HG03060 (cell line): ENCODE measurements at regions not wholly inside any gene's neighbourhood (a gene's known extent, or its start where the extent isn't known, plus 50 kb on each side); places are given as distances from the start of the nearest gene placed in this dataset.
"Not testable (repeated sequence)": the region's sequence is repeated elsewhere in the genome, so short reads cannot be mapped to it uniquely, and the experiment has no call there.

Experiments used
- ATAC-seq: cut with Tn5 transposase; IDR thresholded peaks from one replicate; pipeline ENCODE4 v1.9.1; 2021; ENCODE audit warnings: low read depth, moderate number of reproducible peaks; ENCODE audit not compliant: unreplicated experiment

DNA sequence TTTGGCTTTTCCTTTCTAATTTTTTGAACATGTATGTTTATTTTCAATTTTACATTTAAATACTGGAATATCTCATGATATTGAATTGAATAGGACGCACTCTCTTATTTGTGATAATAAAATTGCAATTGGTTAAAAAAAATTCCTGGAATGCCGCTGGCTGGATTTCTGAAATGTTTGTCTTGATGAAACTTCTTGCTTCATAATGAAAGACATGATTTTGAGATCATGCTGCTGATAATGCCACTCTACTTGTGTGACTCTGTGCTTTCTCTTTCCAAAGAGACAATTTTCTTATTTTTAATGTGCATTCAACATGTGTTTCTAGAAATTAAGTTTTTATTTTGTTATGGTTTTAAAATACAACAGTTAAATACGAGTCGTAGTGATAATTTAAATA lies 465.7 kb upstream of the FAR2 start:
- ATAC-seq: no peak

DNA sequence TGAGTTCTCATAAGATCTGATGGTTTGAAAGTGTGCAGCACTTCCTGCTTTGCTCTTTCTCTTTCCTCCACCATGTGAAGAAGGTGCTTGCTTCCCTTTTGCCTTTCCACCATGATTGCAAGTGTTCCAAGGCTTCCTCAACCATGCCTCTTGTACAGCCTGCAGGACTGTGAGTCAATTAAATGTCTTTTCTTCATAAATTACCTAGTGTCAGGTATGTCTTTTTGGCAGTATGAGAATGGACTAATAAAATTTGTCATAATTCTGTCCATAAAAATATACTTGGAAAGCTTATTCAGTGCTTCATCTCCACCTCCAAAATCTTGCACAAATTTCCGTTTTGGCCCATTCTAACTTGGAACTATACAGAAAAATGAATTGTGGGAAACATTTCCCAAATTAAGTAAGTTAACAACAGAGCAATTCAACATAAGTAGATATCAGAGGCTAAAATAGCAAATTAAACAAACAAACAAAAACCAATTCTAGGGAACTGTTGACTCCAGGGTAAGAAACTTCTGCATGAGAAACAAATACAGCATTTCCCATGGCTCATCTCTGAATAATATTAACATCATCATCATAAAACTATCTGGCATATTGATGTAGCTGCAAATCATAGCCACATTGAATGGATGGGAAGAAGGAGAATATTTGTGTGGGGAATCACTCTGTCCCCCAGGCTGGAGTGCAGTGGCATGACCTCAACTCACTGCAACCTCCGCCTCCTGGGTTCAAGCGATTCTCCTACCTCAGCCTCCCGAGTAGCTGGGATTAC lies 459.5 kb upstream of the FAR2 start:
- no peak for ATAC-seq

DNA sequence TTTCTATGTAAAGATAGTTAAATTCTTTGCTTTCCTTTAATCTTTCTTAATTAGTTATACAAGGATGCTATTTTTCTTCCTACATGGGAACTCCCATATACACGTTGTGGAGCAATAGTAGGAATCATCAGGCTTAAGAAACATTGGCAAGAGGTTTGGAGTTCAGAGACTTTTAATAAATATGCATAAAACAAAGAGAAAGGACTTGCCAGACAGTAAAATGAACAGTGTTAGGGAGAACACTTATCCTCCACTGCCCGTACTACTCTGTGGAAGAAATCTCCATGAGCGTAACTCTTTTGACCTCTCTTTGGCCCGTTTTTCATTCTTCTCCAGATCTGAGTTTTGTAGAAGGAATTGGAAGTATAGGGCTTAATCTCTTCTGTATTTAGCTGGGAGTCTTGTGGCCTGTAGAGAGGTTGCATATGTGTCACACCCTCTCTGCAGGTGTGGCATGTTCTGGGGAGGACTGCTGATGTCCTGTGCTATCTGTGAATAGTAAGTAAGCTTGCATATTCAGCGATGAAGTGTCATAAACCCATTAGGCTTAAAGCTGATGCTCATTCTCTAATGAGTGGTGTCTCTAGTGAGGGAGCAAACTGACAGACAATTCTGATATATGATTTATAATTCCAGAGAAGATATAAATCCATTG lies 455.4 kb upstream of the FAR2 start:
- no peak for ATAC-seq

DNA sequence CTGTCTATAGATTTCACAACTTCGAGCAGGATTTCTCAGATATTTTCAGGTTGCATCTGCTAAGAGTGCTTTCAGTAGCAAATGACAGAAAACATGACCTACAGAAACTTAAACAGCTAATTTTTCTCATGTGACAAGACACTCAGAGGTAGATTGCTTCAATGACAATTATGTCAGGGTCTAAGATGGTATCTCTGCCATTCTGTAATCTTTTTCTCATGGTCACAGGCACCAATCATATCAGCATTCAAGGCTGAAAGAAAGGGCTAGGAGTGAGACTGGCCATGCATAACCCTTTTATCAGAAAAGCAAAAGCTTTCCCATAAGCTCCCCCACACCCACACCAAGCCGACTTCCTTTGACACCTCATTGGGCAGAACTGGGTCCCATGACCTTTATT lies 450.5 kb upstream of the FAR2 start:
- no peak for ATAC-seq

DNA sequence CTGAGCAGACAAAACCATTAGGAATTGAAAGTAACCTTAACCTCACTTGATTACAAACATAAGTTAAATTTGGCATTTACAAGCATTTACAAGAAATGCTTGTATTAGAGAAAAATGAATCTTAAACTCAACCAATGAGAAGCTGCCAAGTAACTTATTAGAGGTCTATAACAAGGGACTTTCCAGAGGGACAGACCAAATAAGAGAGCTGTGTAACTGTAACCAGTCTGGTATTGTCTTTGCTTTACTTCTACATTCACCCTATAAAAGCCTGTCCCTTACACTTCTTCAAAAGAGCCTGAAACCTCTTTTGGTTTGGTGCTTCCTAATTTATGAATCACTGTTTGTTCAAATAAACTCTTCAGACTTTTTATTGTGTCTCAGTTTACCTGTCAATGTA lies 450.0 kb upstream of the FAR2 start:
- ATAC-seq: no peak

DNA sequence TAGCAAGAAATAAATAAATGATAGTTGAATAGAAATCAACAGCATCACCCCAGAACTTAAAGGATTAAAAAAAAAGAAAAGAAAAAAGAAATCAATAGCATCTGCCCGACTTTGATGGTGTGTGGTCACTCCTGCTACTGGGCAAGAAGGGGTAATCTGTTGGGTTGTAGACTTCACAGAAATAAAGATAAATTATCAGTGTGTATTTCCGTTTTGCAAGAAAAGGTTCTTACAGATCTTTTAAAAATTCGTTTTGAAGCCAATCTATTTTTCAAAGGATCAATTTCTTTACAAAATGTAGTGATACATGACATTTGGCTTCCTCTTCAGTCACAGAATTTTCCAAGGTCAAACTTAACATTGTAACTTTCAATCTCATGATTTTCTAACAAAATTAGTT lies 448.9 kb upstream of the FAR2 start:
- no peak for ATAC-seq

DNA sequence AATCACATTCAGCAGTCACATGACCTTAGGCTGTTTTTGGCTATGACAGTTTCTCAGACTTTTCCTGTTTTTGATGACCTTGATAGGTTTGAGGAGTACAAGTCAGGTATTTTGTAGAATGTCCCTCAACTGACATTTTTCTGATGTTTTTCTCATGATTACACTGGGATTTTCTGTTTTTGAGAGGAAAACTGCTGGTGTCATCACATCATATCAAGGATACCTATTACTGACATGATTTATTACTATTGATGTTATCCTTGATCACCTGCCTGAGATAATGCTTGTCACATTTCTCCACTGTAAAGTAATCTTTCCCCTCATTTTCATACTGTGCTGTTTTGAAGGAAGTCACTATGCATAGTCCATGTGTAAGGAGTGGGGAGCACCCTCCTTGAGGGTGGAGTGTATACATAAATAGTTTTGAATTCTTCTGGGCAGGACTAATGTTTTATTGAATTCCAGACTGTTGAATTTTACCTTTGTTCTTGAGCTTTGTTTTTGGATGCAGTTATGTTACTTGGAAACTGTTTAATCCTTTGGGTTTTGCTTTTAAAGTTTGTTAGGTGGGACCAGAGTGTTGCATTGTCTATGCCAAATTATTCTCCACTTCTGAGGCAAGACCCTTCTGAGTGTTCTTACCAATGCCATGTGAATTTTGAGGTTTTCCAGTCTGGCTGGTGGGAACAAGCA lies 444.5 kb upstream of the FAR2 start:
- no peak for ATAC-seq

DNA sequence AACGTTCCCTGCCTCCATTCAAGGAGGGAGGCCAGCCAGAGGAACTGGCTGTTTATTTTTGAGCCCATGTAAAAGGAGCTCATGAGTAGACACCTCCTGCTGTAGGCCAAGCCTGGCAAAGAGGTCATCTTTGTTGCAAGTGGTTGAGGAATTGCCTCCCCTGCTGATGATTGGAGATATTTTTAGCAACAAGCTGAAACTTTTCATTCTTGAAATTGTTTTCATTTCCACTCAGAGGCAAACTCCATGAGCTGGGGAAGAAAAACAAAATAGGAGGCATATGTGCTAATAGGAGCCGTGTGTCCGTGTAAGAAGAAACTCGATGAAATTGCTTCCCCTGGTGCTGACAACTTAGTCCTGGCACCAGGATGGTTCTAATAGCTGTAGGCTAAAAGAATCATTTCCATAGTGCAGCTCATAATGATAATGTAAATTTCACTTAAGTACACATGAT lies 440.1 kb upstream of the FAR2 start:
- no peak for ATAC-seq

DNA sequence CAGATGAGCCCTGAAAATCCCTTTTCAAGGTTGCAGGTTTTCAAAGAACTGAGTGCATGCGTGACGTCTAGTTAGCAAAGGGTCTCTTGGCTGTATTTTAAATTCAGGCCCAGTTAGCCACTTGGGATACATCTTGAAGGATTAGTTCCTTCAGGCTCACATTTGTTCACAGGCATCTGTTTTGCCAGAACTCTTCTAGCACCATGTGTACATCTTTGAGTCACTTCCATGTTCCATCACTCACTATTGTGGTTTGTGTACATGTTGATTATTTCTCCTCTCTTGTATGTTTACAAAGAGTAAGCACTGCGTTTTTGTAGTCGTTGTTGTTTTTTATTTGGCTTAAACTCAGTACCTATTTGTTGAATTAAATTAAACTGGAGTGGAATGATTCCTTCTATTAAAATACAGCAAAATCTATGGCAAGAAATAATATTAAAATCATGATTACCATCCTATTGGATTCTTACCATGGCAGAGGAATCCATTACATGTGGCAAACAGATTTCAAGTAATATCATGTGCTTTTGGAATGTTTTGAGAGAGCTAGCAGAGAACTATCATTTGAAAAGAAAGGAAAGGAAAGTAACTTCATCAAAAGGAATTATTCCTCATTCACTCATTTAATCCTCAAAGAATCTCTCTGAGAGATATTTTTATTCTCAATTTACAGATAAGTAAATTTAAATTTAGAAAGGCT lies 438.9 kb upstream of the FAR2 start:
- no peak for ATAC-seq

DNA sequence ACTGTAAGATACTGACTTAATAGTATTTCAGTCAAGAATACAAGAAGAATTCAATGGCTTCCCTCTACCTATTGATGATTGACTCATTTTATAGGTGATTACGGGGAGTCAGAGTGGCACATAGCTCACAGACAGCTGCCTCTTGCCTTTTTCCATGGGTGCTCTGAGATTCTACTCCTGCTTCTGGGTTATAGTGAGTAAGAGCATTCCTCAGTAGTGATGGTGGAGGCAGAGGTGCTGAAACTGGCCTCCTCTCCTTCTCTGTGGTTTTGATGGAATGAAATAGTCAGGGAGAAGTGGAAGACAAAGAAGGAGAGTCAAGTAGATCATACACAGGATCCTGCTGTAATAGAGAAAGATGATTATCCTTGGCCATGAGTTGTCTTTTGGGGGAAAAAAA lies 438.2 kb upstream of the FAR2 start:
- no peak for ATAC-seq

DNA sequence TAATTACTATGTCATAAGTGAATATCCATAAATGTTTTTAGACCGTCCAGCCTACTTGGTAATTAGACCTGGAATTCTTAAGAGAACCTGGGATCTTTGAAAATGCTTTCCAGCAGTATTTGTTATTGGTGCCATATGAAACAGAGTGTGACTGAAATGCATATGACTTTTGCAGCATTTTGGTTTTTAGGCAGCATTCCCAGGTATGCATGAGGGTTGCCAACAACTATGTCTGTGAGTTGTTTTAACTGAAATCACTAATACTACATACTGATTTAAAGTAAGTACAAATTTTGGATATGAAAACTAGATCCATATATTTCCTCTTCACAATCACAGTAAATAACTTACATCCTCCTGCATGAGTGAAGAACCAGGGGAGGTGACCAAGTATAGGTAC lies 437.7 kb upstream of the FAR2 start:
- no peak for ATAC-seq

DNA sequence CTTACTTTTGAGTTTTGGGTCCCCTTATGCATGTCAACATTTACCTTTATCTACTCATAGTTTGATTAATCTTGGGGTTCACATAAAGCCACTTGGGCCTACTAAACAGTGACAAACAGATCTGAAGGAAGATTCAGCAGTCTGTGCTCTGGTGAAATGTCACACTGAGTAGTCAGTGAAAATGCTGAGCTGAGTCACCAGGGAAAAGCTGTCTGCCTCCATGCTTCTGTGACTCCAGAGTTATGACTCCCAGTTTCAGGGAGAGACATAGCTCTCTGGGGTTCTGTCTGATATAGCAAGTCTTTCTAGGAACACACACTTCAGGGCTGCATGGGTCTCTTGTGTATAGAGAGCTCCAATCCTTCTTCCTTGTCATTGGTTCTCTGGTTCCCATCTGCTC lies 406.3 kb upstream of the FAR2 start:
- no peak for ATAC-seq

DNA sequence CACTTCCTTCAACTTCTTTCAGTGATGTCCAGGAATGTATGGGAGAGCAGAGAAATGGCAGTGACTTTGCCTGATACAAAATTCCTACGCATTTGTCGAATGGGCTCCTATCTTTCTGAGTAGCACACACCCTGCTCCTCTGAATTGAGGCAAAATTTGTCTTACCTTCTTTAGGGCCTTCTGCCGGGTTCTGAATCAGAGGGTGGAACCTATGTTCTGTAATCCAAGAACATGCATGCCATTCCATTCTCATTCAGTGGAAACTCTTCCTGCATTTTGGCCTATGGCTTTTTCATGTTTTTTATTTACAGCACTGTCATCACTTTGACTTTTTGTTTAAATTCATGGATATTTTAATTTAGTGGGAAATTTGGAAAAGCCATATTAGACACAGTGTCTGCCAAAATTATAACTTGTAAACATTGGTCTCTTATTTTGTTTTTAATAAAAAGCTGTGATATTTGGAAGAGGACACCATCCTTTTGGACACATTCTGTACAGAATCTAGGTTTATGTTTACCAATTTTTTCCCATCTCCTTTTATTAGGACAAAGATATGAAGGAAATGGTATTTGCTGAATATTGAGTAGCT lies 402.2 kb upstream of the FAR2 start:
- no peak for ATAC-seq

DNA sequence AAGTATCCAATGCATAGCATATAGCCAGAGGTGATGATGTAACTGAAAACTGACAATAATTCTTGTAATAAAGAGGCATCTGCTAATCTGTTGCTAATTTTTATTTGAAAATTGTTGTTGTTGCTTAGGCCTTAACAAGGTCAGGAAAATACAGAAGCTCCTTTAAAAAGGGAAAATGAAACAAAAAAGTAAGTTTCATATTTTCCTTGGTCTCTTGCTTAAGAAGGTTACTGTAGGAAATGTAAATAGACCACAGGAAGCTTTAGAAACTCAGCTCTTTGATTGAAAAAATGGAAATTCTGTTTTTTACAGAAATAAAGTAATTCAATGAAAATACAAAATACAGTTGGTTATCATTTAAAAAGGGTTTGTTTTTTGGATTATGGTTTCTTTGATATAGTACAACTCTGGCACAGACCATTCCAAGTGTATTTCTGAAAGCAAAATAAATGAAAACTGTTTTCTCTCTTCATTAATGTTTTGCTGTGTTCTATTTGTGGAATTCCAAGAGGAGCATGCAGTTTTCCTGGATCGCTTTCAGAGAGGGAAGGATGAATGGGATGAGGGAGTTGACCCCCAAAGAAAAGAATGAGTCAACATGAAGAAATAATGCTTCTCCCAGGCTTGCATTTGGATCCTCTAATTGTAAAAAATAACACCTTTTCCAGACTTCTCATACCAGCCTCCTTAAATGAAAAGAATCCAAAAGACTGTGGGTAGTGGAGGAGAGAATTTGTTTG lies 398.0 kb upstream of the FAR2 start:
- no peak for ATAC-seq

DNA sequence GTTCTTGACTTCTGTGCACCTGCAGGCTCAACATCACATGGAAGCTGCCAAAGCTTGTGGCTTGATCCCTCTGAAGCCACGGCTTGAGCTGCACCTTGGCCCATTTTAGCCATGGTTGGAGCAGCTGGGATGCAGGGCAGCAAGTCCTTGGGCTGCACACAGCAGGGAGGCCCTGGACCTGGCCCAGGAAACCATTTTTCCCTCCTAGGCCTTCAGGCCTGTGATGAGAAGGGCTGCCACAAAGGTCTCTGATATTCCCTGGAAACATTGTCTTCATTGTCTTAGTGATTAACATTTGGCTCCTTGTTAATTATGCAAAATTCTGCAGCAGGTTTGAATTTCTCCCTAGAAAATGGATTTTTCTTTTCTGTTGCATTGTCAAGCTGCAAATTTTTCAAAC lies 394.1 kb upstream of the FAR2 start:
- ATAC-seq: no peak

DNA sequence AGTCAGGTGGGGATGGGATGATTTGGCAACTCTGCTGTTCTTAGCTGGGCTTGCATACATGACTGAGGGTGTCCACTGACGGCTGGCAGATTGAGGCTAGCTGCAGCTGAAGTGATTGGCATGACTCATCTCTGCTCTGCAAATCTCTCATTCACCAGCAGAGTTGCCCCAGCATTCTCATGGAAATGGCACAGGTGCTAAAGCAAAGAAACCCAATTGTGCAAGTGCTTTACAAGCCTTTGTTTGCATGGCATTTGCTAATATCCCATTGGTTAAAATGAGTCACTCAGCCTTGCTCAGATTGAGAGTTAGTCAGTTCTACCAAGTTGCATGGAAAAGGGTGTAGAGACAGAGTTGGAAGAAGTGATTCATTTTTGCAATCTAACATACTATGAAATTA lies 389.7 kb upstream of the FAR2 start:
- ATAC-seq: no peak

DNA sequence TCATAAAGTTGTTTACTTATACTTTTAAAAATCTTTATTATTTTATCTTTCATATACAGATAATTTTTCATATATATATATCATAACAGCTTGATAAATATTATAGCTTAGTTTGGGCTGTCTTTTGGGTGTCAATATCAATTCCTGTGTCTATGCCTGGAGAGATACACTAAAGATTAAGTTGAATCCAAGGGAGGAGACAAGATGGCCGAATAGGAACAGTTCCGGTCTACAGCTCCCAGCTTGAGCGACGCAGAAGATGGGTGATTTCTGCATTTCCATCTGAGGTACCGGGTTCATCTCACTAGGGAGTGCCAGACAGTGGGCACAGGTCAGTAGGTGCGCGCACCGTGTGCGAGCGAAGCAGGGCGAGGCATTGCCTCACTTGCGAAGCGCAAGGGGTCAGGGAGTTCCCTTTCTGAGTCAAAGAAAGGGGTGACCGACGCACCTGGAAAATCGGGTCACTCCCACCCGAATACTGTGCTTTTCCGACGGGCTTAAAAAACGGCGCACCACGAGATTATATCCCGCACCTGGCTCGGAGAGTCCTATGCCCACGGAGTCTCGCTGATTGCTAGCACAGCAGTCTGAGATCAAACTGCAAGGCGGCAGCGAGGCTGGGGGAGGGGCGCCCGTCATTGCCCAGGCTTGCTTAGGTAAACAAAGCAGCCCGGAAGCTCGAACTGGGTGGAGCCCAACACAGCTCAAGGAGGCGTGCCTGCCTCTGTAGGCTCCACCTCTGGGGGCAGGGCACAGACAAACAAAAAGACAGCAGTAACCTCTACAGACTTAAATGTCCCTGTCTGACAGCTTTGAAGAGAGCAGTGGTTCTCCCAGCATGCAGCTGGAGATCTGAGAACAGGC lies 388.8 kb upstream of the FAR2 start:
- not testable (repeated sequence) for ATAC-seq

DNA sequence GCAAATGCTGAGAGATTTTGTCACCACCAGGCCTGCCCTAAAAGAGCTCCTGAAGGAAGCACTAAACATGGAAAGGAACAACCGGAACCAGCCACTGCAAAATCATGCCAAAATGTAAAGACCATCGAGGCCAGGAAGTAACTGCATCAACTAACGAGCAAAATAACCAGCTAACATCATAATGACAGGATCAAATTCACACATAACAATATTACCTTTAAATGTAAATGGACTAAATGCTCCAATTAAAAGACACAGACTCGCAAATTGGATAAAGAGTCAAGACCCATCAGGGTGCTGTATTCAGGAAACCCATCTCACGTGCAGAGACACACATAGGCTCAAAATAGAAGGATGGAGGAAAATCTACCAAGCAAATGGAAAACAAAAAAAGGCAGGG lies 387.2 kb upstream of the FAR2 start:
- ATAC-seq: not testable (repeated sequence)

DNA sequence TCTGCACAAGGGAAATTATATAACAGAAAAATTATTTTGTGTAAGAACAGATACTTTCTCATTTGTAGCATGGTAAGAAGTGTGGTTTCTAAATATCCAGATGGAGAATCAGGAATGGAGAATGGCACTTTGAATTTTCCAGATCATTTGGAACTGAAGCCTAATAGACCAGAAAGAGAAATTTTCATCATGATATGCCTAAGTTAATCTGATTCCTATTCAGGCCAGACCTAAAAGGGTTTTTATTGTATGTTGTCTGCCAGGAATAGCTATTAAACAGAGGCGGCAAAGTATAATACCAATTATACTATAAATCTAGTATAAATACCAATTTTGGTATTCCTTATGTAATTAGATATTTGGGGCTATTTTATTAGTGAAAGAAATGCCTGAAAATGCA lies 382.7 kb upstream of the FAR2 start:
- no peak for ATAC-seq
